ENCODE measurements at regions not wholly inside any gene's neighbourhood (a gene's known extent, or its start where the extent isn't known, plus 50 kb on each side); places are given as distances from the start of the nearest gene placed in this dataset.
"Not testable (repeated sequence)": the region's sequence is repeated elsewhere in the genome, so short reads cannot be mapped to it uniquely, and the experiment has no call there.

DNA sequence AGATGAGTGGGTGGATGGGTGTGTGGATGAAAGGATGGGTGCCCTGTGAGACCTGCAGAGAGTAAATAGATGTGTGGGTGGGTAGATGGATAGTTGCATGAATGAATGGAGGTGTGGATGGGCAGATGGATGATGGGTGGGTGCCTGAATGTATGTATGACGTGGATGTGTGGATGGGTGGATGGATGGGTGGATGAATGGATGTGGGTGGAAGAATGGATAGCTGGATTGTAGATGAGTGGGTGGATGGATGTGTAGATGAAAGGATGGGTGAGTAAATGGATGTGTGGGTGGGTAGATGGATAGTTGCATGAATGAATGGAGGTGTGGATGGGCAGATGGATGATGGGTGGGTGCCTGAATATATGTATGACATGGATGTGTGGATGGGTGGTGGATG is 374.7 kb downstream of the BRD1 start:
- TF ChIP-seq EZH2 (IDR thresholded peaks at IDR 0.05; ENCODE audit: insufficient read depth, poor library complexity, severe bottlenecking); EZH2phosphoT487 (IDR thresholded peaks at IDR 0.05; ENCODE audit: insufficient read depth, low read depth): not testable (repeated sequence)
